ENCODE measurements at regions not wholly inside any gene's neighbourhood (a gene's known extent, or its start where the extent isn't known, plus 50 kb on each side); places are given as distances from the start of the nearest gene placed in this dataset.

DNA sequence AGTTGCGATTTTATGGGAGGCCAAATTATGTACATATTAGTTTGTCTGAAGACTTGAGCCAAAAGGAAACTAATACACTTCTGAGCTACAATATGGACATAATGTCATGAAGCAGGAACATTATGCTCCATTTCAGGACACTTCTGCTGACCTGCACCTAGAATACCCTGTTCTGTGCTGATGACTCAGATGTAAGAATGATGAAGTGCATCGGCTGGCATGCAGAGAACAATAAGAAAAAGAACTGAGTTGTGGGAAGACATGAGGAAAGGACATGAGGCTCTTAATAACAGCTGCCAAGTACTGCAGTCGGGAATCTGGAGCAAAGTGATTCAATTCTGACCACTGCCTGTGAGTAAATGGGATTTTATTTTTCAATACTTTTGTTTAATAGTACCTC lies 192.9 kb upstream of the VSTM2A start:
- TF ChIP-seq EZH2phosphoT487 (IDR thresholded peaks at IDR 0.05; ENCODE audit: borderline replicate concordance): no peak
- TF ChIP-seq, protein P1, sequence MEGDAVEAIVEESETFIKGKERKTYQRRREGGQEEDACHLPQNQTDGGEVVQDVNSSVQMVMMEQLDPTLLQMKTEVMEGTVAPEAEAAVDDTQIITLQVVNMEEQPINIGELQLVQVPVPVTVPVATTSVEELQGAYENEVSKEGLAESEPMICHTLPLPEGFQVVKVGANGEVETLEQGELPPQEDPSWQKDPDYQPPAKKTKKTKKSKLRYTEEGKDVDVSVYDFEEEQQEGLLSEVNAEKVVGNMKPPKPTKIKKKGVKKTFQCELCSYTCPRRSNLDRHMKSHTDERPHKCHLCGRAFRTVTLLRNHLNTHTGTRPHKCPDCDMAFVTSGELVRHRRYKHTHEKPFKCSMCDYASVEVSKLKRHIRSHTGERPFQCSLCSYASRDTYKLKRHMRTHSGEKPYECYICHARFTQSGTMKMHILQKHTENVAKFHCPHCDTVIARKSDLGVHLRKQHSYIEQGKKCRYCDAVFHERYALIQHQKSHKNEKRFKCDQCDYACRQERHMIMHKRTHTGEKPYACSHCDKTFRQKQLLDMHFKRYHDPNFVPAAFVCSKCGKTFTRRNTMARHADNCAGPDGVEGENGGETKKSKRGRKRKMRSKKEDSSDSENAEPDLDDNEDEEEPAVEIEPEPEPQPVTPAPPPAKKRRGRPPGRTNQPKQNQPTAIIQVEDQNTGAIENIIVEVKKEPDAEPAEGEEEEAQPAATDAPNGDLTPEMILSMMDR (conservative IDR thresholded peaks at IDR 0.05; ENCODE audit: low read length): no peak
- Histone ChIP-seq H3K4me1 (ENCODE audit: insufficient read depth, low read length, poor library complexity, severe bottlenecking) (no peaks in the 10 kb centered on the region), H3K4me3 (ENCODE audit: low read length, poor library complexity, severe bottlenecking) (no peak overlapping the region), H2AFZ (ENCODE audit: low read length) (no peak overlapping the region), H3K36me3 (ENCODE audit: insufficient read depth, low read length) (no peaks in the 10 kb centered on the region), H3K27me3 (ENCODE audit: insufficient read depth, low read length, poor library complexity, severe bottlenecking) (no peaks in the 10 kb centered on the region), H4K20me1 (ENCODE audit: insufficient read depth, low read length, poor library complexity, severe bottlenecking) (no peaks in the 10 kb centered on the region), H3K9ac (ENCODE audit: low read depth, low read length, poor library complexity, severe bottlenecking) (no peak overlapping the region), H3K9me3 (ENCODE audit: insufficient read depth, low read depth, low read length) (no peaks in the 10 kb centered on the region), H3K4me2 (ENCODE audit: low read depth, low read length, poor library complexity, severe bottlenecking) (no peak overlapping the region), H3F3A (ENCODE audit: low read depth) (no peaks in the 10 kb centered on the region), H3K79me2 (ENCODE audit: insufficient read depth, low read length) (no peaks in the 10 kb centered on the region), H3K9me2 (replicated peaks; ENCODE audit: low read depth, low read length) (no peaks in the 10 kb centered on the region)

DNA sequence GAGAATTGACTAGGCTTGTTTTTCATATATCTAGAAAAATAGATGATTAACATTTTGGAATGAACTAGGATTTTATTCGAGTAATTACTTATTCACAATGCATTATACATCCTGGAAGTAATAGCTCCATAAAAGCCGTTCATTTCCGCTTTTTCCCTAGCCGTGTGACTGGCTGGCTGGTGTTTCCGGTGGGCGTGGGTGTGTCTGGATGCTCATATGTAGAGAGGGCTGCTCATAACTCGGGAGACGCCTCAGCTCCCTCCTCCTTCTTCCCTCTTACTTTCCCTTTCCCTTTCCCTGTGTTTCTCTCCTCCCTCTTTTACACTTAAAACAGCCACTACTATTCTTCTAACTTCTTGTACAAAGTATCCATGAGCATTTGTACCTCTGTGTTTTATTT lies 187.7 kb upstream of the VSTM2A start:
- H3K9me2 ChIP-seq (replicated peaks; ENCODE audit: low read depth, low read length): no peaks in the 10 kb centered on the region
- no peaks in the 10 kb centered on the region for H4K20me1 ChIP-seq (ENCODE audit: insufficient read depth, low read length, poor library complexity, severe bottlenecking)
- H3K4me3 ChIP-seq (ENCODE audit: low read length, poor library complexity, severe bottlenecking): no peak overlapping the region
- no peak overlapping the region for H3K9ac ChIP-seq (ENCODE audit: low read depth, low read length, poor library complexity, severe bottlenecking)
- TF ChIP-seq, protein P1 (conservative IDR thresholded peaks at IDR 0.05; ENCODE audit: low read length): no peak
- no peak for TF ChIP-seq EZH2phosphoT487 (IDR thresholded peaks at IDR 0.05; ENCODE audit: borderline replicate concordance)
- H3K79me2 ChIP-seq (ENCODE audit: insufficient read depth, low read length): no peaks in the 10 kb centered on the region
- no peak overlapping the region for H2AFZ ChIP-seq (ENCODE audit: low read length)
- no peaks in the 10 kb centered on the region for H3F3A ChIP-seq (ENCODE audit: low read depth)
- H3K4me2 ChIP-seq (ENCODE audit: low read depth, low read length, poor library complexity, severe bottlenecking): no peak overlapping the region
- H3K36me3 ChIP-seq (ENCODE audit: insufficient read depth, low read length): no peaks in the 10 kb centered on the region
- H3K4me1 ChIP-seq (ENCODE audit: insufficient read depth, low read length, poor library complexity, severe bottlenecking): no peaks in the 10 kb centered on the region
- H3K9me3 ChIP-seq (ENCODE audit: insufficient read depth, low read depth, low read length): no peaks in the 10 kb centered on the region
- H3K27me3 ChIP-seq (ENCODE audit: insufficient read depth, low read length, poor library complexity, severe bottlenecking): no peaks in the 10 kb centered on the region

DNA sequence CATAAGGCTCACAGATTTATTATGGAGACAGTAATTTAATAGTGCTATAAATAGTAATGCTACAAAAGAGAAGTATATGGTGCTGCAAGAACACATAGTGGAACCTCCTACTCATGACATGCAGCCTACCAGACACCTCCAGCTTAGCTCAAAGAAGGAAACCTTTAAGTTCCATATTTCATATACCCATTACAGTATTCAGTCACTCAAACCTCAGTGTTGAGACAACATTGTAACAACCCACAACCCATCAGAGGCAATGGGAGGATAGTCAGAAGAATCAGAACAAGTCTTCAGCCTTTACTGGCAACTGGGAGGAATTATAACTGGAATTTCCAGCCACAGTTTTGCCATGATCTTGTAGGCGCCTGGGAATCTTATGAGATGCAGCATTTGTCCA lies 186.3 kb upstream of the VSTM2A start:
- no peaks in the 10 kb centered on the region for H3F3A ChIP-seq (ENCODE audit: low read depth)
- no peaks in the 10 kb centered on the region for H3K79me2 ChIP-seq (ENCODE audit: insufficient read depth, low read length)
- no peaks in the 10 kb centered on the region for H3K9me3 ChIP-seq (ENCODE audit: insufficient read depth, low read depth, low read length)
- no peak overlapping the region for H3K4me3 ChIP-seq (ENCODE audit: low read length, poor library complexity, severe bottlenecking)
- no peak overlapping the region for H3K4me2 ChIP-seq (ENCODE audit: low read depth, low read length, poor library complexity, severe bottlenecking)
- H2AFZ ChIP-seq (ENCODE audit: low read length): no peak overlapping the region
- no peaks in the 10 kb centered on the region for H3K27me3 ChIP-seq (ENCODE audit: insufficient read depth, low read length, poor library complexity, severe bottlenecking)
- no peaks in the 10 kb centered on the region for H4K20me1 ChIP-seq (ENCODE audit: insufficient read depth, low read length, poor library complexity, severe bottlenecking)
- H3K4me1 ChIP-seq (ENCODE audit: insufficient read depth, low read length, poor library complexity, severe bottlenecking): no peaks in the 10 kb centered on the region
- no peaks in the 10 kb centered on the region for H3K9me2 ChIP-seq (replicated peaks; ENCODE audit: low read depth, low read length)
- H3K36me3 ChIP-seq (ENCODE audit: insufficient read depth, low read length): no peaks in the 10 kb centered on the region
- TF ChIP-seq EZH2phosphoT487 (IDR thresholded peaks at IDR 0.05; ENCODE audit: borderline replicate concordance): no peak
- TF ChIP-seq, protein P1 (conservative IDR thresholded peaks at IDR 0.05; ENCODE audit: low read length): no peak
- no peak overlapping the region for H3K9ac ChIP-seq (ENCODE audit: low read depth, low read length, poor library complexity, severe bottlenecking)

Data from Loucy (cell line).